Lower leg skin (tissue), 4 donors: ENCODE measurements at regions not wholly inside any gene's neighbourhood (a gene's known extent, or its start where the extent isn't known, plus 50 kb on each side); places are given as distances from the start of the nearest gene placed in this dataset.

ENCODE experiments used
- DNase-seq, 2 donors: peaks; one replicate each; pipeline ENCODE4 v3.0.0-alpha.2; 2019; ENCODE audit warnings: low spot score in 2 of 2
- H3K4me3 ChIP-seq: fragments of 200-600 bp; sonication (generic); 2 replicates; pipeline ENCODE4 v1.5.1; 2017; ENCODE audit warnings: mild to moderate bottlenecking, low read depth; ENCODE audit not compliant: poor library complexity, severe bottlenecking
- CTCF ChIP-seq, 3 donors: fragments of 450-650 bp; IDR thresholded peaks; one replicate each; pipeline ENCODE4 v1.5.1; 2016; ENCODE audit warnings: antibody characterized with exemption in 3 of 3, mild to moderate bottlenecking in 3 of 3, moderate library complexity in 2 of 3
- POLR2A ChIP-seq, 2 donors: fragments of 450-650 bp; IDR thresholded peaks; one replicate each; pipeline ENCODE4 v1.6.1; 2016 to 2017; ENCODE audit warnings: antibody characterized with exemption in 2 of 2, mild to moderate bottlenecking in 1 of 2, moderate library complexity in 1 of 2
- WGBS, 2 donors: methylation state at CpG; one replicate each; pipeline ENCODE4 v1.1.5; 2018; 5-methylcytosine and 5-hydroxymethylcytosine counted together
- intact Hi-C: fragments of 100-400 bp; cut with DNase I; formaldehyde crosslinking; loops from one replicate; pipeline ENCODE4 v1.15.0; 2023; ENCODE audit warnings: low total_unique reads

- TF ChIP-seq POLR2A (IDR thresholded peaks at IDR 0.05): no peak
- TF ChIP-seq CTCF (IDR thresholded peaks at IDR 0.05): no peak
- intact Hi-C loops: no loop called here
- DNase-seq: peak in 1 of 2 donors; percentile 52
- H3K4me3 ChIP-seq: no peak overlapping the region
- 77% methylated on average over 5 of the region's 5 CpGs for WGBS, 2 donors
Measured at GRCh38 chr2:19677215-19677777, 224.5 kb downstream of the TTC32 start.

- 83 to 86% methylated on average over 6 of the region's 6 CpGs for WGBS, 2 donors
- TF ChIP-seq CTCF (IDR thresholded peaks at IDR 0.05) (no peak), POLR2A (IDR thresholded peaks at IDR 0.05) (no peak)
- H3K4me3 ChIP-seq: no peak overlapping the region
- intact Hi-C loops: no loop called here
- DNase-seq: peak in 1 of 2 donors; percentile 74
Measured at GRCh38 chr2:19676770-19677169, 225.0 kb downstream of the TTC32 start.

- 39 to 49% methylated on average over 13 of the region's 13 CpGs for WGBS, 2 donors
- no peak overlapping the region for H3K4me3 ChIP-seq
- TF ChIP-seq POLR2A (IDR thresholded peaks at IDR 0.05) (no peak), CTCF (IDR thresholded peaks at IDR 0.05) (no peak)
- intact Hi-C loops: no loop called here
- DNase-seq: no peak
Measured at GRCh38 chr2:19675856-19676460, 225.8 kb downstream of the TTC32 start.

- no peak for DNase-seq
- no peak overlapping the region for H3K4me3 ChIP-seq
- intact Hi-C loops: no loop called here
- TF ChIP-seq POLR2A (IDR thresholded peaks at IDR 0.05) (no peak), CTCF (IDR thresholded peaks at IDR 0.05) (no peak)
- 11 to 23% methylated on average over 13 of the region's 13 CpGs for WGBS, 2 donors
Measured at GRCh38 chr2:19675003-19675629, 226.7 kb downstream of the TTC32 start.

- intact Hi-C loops: no loop called here
- no peak for DNase-seq
- WGBS, 2 donors: 40 to 54% methylated on average over 16 of the region's 16 CpGs
- H3K4me3 ChIP-seq: no peak overlapping the region
- TF ChIP-seq CTCF (IDR thresholded peaks at IDR 0.05): no peak
- TF ChIP-seq POLR2A (IDR thresholded peaks at IDR 0.05): no peak
Measured at GRCh38 chr2:19674051-19675002, 227.5 kb downstream of the TTC32 start.
